Astrocyte of the spinal cord (primary cell): ENCODE measurements at regions not wholly inside any gene's neighbourhood (a gene's known extent, or its start where the extent isn't known, plus 50 kb on each side); places are given as distances from the start of the nearest gene placed in this dataset.

Experiments
- DNase-seq: peaks from one replicate; pipeline ENCODE4 v3.0.0; 2011; ENCODE audit warnings: low read depth, low spot score
- H3K4me3 ChIP-seq: 2 replicates; pipeline ENCODE4 v1.5.1; 2011; ENCODE audit warnings: low read depth, mild to moderate bottlenecking, low read length, moderate library complexity
- in situ Hi-C: cut with HindIII; loops from 2 replicates; pipeline ENCODE4 v1.10.0; 2017; ENCODE audit warnings: low sequenced_read_pairs
- TF ChIP-seq, protein P1 (sequence below): IDR thresholded peaks from 2 replicates; pipeline ENCODE4 v1.5.1; 2012; ENCODE audit warnings: low read depth, mild to moderate bottlenecking, low read length, inconsistent platforms

DNA sequence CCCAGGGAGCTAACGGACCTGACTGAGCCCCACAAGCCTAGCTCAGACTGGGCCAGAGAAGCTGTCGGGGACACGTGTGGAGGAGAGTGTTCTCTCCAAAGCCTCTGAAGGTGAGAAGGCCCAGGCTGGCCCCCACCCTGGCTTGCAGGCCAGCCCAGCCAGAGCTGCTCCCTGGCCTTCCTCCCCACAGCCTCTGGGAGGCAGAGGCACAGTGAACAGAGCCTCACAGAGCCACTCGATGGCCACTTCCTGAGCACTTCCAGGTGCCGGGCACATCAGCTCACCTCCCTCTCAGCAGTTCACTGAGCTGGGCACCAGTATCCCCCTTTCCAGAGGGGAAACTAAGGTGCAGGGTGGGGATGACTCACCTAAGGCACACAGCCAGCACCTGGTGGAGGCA lies 109.4 kb upstream of the LINGO1 start:
- in situ Hi-C loops = no loop called here
- no peak overlapping the region for H3K4me3 ChIP-seq
- no peak for DNase-seq
- TF ChIP-seq, protein P1, sequence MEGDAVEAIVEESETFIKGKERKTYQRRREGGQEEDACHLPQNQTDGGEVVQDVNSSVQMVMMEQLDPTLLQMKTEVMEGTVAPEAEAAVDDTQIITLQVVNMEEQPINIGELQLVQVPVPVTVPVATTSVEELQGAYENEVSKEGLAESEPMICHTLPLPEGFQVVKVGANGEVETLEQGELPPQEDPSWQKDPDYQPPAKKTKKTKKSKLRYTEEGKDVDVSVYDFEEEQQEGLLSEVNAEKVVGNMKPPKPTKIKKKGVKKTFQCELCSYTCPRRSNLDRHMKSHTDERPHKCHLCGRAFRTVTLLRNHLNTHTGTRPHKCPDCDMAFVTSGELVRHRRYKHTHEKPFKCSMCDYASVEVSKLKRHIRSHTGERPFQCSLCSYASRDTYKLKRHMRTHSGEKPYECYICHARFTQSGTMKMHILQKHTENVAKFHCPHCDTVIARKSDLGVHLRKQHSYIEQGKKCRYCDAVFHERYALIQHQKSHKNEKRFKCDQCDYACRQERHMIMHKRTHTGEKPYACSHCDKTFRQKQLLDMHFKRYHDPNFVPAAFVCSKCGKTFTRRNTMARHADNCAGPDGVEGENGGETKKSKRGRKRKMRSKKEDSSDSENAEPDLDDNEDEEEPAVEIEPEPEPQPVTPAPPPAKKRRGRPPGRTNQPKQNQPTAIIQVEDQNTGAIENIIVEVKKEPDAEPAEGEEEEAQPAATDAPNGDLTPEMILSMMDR = no peak

DNA sequence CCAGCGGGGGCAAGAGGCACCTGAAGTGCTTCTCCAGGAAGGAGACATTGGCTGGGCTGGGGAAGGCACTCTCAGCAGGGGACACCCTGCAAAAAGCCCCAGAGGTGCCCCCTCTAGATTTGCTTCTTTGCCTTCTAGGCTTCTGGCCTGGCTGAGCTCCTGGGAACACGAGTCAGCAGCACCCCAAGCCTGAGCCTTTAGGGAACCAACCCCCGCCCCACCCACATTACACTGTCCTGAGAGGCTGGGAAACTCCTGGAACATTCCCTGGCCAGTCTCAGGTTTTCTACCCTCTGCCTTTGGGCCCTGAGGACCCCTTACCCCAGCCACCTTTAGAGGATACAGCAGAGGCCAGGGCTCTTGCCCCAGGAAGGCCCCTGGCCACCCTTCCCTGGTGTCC lies 108.4 kb upstream of the LINGO1 start:
- TF ChIP-seq, protein P1 = no peak
- in situ Hi-C loops = no loop called here
- no peak overlapping the region for H3K4me3 ChIP-seq
- DNase-seq = no peak

DNA sequence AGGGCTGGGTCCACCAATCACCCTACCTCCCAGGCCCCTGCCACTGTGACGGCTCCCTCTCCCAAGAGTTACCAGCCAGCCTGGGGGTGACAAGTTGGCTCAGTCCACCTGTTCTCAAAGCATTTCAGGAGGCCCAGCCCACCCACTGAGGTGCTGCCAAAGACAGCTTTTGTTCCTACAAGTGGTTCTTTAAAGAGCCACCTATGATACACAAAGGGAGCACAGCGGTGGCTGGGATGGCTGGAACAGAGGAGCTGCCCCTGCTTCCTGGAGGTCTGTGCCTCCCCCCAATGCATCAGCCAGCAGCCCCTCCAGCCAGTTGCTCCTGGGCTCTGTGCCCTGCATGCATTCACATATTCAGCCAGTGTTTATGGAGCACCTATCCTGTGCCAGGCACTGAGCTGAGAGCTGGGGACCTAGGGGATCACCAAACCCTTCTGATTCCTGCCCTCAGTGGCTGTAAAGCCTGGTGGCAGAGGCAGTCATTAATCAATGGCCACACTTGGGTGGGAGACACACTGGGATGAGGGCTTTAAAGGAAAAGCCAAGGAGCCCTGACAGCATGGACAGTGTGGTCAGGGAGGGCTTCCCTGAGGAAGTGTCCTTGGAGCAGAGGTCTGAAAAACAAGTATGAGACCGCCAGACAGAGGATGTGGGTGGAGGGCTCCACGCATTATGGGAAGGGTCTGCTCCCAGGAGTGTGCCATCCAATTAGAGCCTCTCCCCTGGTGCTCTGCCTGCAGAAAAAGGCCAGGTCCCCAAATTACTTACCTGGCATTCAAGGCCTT lies 107.1 kb upstream of the LINGO1 start:
- no peak overlapping the region for H3K4me3 ChIP-seq
- in situ Hi-C loops = no loop called here
- no peak for DNase-seq
- TF ChIP-seq, protein P1 = no peak

DNA sequence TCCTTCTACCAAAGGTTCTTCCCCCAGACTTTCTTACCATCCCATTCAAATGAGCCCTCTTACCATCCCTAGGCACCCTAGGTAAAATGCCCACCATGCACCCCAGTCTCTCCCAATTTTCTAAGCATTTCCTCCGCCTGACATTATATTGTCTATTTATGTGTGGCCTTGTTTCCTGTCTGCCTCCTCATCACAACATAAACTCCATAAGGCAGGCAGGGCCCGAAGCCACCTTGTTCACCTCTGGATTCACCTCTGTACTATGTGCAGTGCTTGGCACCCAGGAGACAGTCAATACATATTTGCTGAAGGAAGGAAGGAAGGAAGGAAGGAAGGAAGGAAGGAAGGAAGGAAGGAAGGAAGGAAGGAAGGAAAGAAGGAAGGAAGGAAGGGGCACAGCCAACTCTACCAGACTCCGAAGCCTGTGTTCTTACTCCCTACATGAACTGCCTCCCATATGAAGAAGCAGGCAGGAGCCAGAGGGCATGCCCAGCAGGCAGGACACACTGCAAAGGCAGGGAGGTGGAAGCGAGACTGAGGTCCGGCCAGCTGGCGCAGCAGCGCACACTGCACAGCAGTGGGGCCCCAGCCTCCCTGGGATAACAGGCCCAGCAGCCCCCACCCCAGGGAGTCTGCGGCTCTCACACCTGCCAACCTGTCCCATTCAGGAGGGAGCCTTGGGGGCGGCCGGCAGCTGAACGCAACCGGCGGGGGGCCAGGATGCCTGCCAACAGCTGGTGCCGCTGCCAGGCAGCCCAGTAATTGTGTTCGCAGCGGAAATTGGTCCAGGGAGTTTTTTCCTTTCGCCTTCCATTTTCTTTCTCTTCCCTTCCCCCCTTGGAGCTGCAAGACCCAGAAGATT lies 106.0 kb upstream of the LINGO1 start:
- DNase-seq = no peak
- H3K4me3 ChIP-seq = no peak overlapping the region
- in situ Hi-C loops = no loop called here
- TF ChIP-seq, protein P1 = no peak

DNA sequence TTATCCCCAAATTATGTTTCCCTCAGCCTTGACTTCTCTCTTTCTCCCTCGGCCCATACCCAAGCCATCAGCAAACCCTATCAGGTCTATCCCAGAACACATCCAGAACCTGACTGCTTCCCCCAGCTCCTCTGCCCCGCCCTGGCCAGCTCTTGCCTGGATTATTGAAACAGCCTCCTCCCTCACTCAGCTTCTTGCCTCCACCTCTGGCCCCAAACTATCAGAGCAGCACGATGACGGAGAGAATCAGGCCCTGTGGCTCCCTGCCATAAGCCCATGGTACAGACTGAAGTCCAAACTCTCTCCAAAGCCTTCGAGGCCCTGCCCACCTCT lies 105.3 kb upstream of the LINGO1 start:
- H3K4me3 ChIP-seq = no peak overlapping the region
- TF ChIP-seq, protein P1 = no peak
- DNase-seq = no peak
- in situ Hi-C loops = no loop called here

DNA sequence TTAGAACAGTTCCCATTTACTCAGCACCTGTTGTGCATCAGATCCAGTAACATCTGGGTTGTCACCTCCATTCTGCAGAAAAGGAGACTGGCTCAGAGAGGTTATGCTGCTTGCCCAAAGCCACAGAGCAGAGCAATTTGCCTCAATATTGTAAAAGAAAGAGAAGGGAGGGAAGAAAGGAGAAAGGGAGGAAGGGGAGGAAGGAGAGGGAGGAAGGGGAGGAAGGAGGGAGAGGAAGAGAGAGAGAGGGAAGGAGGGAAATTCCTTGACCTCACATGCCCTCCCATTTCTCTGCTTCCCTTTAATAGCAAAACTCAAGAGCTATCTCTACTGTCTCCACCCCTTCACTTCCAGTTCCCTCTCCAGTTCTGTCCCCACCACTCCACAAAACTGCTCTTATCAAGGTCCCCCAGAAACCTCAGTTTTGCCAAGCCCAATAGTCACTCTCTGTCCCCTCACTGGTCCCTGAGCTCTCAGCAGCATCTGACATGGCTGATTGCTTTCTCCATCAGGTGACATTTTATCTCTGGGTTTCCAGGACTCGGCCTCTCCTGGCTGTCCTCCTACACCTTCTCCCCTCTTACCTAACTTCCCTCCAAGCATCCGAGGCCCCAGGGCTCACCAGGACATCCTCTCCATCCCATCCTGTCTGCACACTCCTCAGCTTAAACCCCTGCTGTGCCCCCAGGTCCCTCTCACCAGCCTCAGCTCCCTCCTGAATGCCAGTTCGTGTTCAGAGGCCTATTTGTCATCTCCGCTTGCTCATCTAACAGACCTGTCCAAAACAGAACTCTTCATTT lies 104.7 kb upstream of the LINGO1 start:
- no peak for DNase-seq
- TF ChIP-seq, protein P1 = no peak
- in situ Hi-C loops = no loop called here
- no peak overlapping the region for H3K4me3 ChIP-seq
